Upper lobe of left lung (tissue), 4 donors: ENCODE measurements at regions not wholly inside any gene's neighbourhood (a gene's known extent, or its start where the extent isn't known, plus 50 kb on each side); places are given as distances from the start of the nearest gene placed in this dataset.

Experiments used
- CTCF ChIP-seq, 6 experiments: fragments of 450-650 bp in 4 of 6; fragments of 200-600 bp in 2 of 6; sonication (generic) in 2 of 6; IDR thresholded peaks; one replicate each; pipeline ENCODE4 v1.5.1; 2016 to 2019; ENCODE audit warnings: antibody characterized with exemption in 6 of 6
- EP300 ChIP-seq, 4 donors: sonication (generic); formaldehyde crosslinking; IDR thresholded peaks; one replicate each; pipeline ENCODE4 v1.5.1; 2017; ENCODE audit warnings: antibody characterized with exemption in 4 of 4, control low read depth in 2 of 4
- POLR2A ChIP-seq, 4 donors: fragments of 450-650 bp; IDR thresholded peaks; one replicate each; pipeline ENCODE4 v1.5.1; 2016 to 2017; ENCODE audit warnings: antibody characterized with exemption in 4 of 4, mild to moderate bottlenecking in 2 of 4
- POLR2AphosphoS5 ChIP-seq, 2 donors: sonication (generic); formaldehyde crosslinking; IDR thresholded peaks; one replicate each; pipeline ENCODE4 v1.5.1; 2017; ENCODE audit warnings: antibody characterized with exemption in 2 of 2

GRCh38 chrX:106341823-106342222, 173.7 kb downstream of the PWWP3B start:
- TF ChIP-seq CTCF (IDR thresholded peaks at IDR 0.05) (no peak), POLR2AphosphoS5 (IDR thresholded peaks at IDR 0.05) (no peak), POLR2A (IDR thresholded peaks at IDR 0.05) (no peak), EP300 (IDR thresholded peaks at IDR 0.05) (no peak)
